SK-N-MC (cell line): ENCODE measurements at regions not wholly inside any gene's neighbourhood (a gene's known extent, or its start where the extent isn't known, plus 50 kb on each side); places are given as distances from the start of the nearest gene placed in this dataset.

Experiments used
- EZH2 ChIP-seq: fragments of 200-600 bp; sonication (generic); IDR thresholded peaks from one replicate; pipeline ENCODE4 v1.6.1; 2017; ENCODE audit warnings: antibody characterized with exemption
- FOXP2 ChIP-seq: optimal IDR thresholded peaks from 2 replicates; pipeline ENCODE3; 2011; ENCODE audit warnings: mild to moderate bottlenecking, moderate library complexity; ENCODE audit not compliant: insufficient read depth; ENCODE audit errors: extremely low read length, control extremely low read depth
- POLR2AphosphoS5 ChIP-seq: IDR thresholded peaks from 2 replicates; pipeline ENCODE4 v1.6.1; 2012; ENCODE audit warnings: mild to moderate bottlenecking, low read depth, low read length, borderline replicate concordance

DNA sequence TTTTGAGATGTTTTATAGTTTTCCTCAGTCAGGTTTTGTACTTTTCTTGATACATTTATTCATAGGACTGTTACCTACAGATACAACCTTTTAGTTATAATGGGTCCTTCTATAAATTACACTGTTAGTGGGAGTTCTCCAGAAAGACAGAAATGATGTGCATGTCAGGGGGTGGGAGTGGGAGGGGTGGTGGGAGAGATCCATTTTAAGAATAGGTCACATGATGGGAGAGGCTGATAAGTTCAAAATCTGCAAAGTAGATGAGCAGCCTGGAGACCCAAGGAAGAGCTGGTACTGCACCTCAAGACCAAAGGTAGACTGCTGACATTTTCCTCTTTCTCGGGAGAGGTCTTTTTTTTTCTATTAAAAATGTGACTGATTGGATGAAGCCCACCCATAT is 408.0 kb upstream of the GJE1 start:
- no peak for TF ChIP-seq POLR2AphosphoS5
- TF ChIP-seq EZH2 = no peak
- TF ChIP-seq FOXP2 = no peak
